SK-N-SH (cell line): ENCODE measurements at regions not wholly inside any gene's neighbourhood (a gene's known extent, or its start where the extent isn't known, plus 50 kb on each side); places are given as distances from the start of the nearest gene placed in this dataset.
"Not testable (repeated sequence)": the region's sequence is repeated elsewhere in the genome, so short reads cannot be mapped to it uniquely, and the experiment has no call there.

Source experiments
- CTCF ChIA-PET: fragments of 300-600, 350-600 bp; formaldehyde crosslinking; extraction: SDS; loops from one replicate; lab custom pipeline; 2021; lab: Yijun Ruan, JAX
- POLR2A ChIA-PET: fragments of 350-600 bp; sonication (Branson Sonifier 250); formaldehyde crosslinking; extraction: SDS; loops from one replicate; lab custom pipeline; 2020; ENCODE audit warnings: antibody characterized with exemption, inconsistent platforms; lab: Yijun Ruan, JAX
- DNase-seq: peaks from one replicate; pipeline ENCODE4 v3.0.0; 2012
- H2AFZ ChIP-seq: fragments of 200-600 bp; sonication (generic); 2 replicates; pipeline ENCODE4 v1.8.1; 2016; ENCODE audit warnings: antibody characterized with exemption, mild to moderate bottlenecking, low read depth
- H3F3A ChIP-seq: fragments of 200-600 bp; sonication (generic); replicated peaks from 2 replicates; pipeline ENCODE3; 2016; ENCODE audit warnings: antibody characterized with exemption, mild to moderate bottlenecking; ENCODE audit not compliant: insufficient read depth
- H3K27ac ChIP-seq, 2 experiments: fragments of 200-500 bp in 1 of 2; fragments of 200-600 bp in 1 of 2; sonication (Bioruptor generic) in 1 of 2; sonication (generic), shearing (Covaris generic) in 1 of 2; 2 replicates each; pipeline versions ENCODE4 v1.5.1 to v1.6.1; 2014 to 2016; ENCODE audit warnings: low read depth in 2 of 2, inconsistent platforms in 1 of 2, low read length in 1 of 2, mild to moderate bottlenecking in 1 of 2, mixed read lengths in 1 of 2
- H3K27me3 ChIP-seq: fragments of 200-600 bp; sonication (generic), shearing (Covaris generic); 2 replicates; pipeline ENCODE4 v1.6.1; 2016; ENCODE audit warnings: mixed run types; ENCODE audit not compliant: insufficient read depth
- H3K36me3 ChIP-seq, 2 experiments: fragments of 200-500 bp in 1 of 2; fragments of 200-600 bp in 1 of 2; sonication (Bioruptor generic) in 1 of 2; sonication (generic) in 1 of 2; replicated peaks in 1 of 2; 2 replicates each; pipeline versions ENCODE3 to v1.5.1; 2014 to 2016; ENCODE audit warnings: low read length in 1 of 2, mild to moderate bottlenecking in 1 of 2; ENCODE audit not compliant: insufficient read depth in 2 of 2, control insufficient read depth in 1 of 2
- H3K4me1 ChIP-seq, 2 experiments: fragments of 200-500 bp in 1 of 2; fragments of 200-600 bp in 1 of 2; sonication (Bioruptor generic) in 1 of 2; sonication (generic), shearing (Covaris generic) in 1 of 2; 2 replicates each; pipeline versions ENCODE4 v1.5.1 to v1.6.1; 2014 to 2016; ENCODE audit warnings: low read depth in 1 of 2, low read length in 1 of 2, mixed run types in 1 of 2; ENCODE audit not compliant: insufficient read depth in 2 of 2, control insufficient read depth in 1 of 2
- H3K4me2 ChIP-seq: fragments of 200-600 bp; sonication (generic), shearing (Covaris generic); 2 replicates; pipeline ENCODE4 v1.6.1; 2017; ENCODE audit warnings: mixed run types
- H3K4me3 ChIP-seq, 2 experiments: fragments of 200-500 bp in 1 of 2; fragments of 200-600 bp in 1 of 2; sonication (Bioruptor generic) in 1 of 2; sonication (generic), shearing (Covaris generic) in 1 of 2; 2 replicates each; pipeline versions ENCODE4 v1.5.1 to v1.8.1; 2014 to 2016; ENCODE audit warnings: low read depth in 2 of 2, inconsistent platforms in 1 of 2, low read length in 1 of 2, mild to moderate bottlenecking in 1 of 2, mixed read lengths in 1 of 2, moderate library complexity in 1 of 2
- H3K79me2 ChIP-seq: fragments of 200-600 bp; sonication (generic); 2 replicates; pipeline ENCODE4 v1.8.1; 2017; ENCODE audit warnings: mild to moderate bottlenecking; ENCODE audit not compliant: insufficient read depth
- H3K9ac ChIP-seq: fragments of 200-600 bp; sonication (generic); 2 replicates; pipeline ENCODE4 v1.6.1; 2017; ENCODE audit warnings: mixed run types
- H3K9me2 ChIP-seq: fragments of 200-600 bp; sonication (generic); 2 replicates; pipeline ENCODE4 v1.6.1; 2017; ENCODE audit warnings: mixed run types
- H3K9me3 ChIP-seq: fragments of 200-600 bp; sonication (generic); 2 replicates; pipeline ENCODE4 v1.6.1; 2017; ENCODE audit warnings: mixed run types, mild to moderate bottlenecking, moderate library complexity
- H4K20me1 ChIP-seq: fragments of 200-600 bp; sonication (generic); 2 replicates; pipeline ENCODE4 v1.6.1; 2017; ENCODE audit warnings: mild to moderate bottlenecking, mixed run types; ENCODE audit not compliant: insufficient read depth
- CHD2 ChIP-seq: fragments of 150-350 bp; IDR thresholded peaks from 2 replicates; pipeline ENCODE4 v1.6.1; 2018; ENCODE audit warnings: low read length; ENCODE audit not compliant: partially characterized antibody
- ELF1 ChIP-seq: IDR thresholded peaks from 2 replicates; pipeline ENCODE4 v1.4.0; 2012
- EZH2phosphoT487 ChIP-seq: fragments of 200-600 bp; sonication (generic); IDR thresholded peaks from 2 replicates; pipeline ENCODE4 v1.6.1; 2017; ENCODE audit warnings: low read depth, mixed run types, mild to moderate bottlenecking, antibody characterized with exemption, moderate library complexity, borderline replicate concordance
- FOXJ3 ChIP-seq: sonication (generic); formaldehyde crosslinking; IDR thresholded peaks from 2 replicates; pipeline ENCODE4 v1.5.1; 2020; ENCODE audit warnings: mild to moderate bottlenecking, missing genetic modification reagents
- FOXM1 ChIP-seq: IDR thresholded peaks from 2 replicates; pipeline ENCODE4 v1.4.0; 2012; ENCODE audit warnings: low read depth, mild to moderate bottlenecking
- GATA2 ChIP-seq: sonication (generic); formaldehyde crosslinking; IDR thresholded peaks from 2 replicates; pipeline ENCODE4 v1.5.0; 2020; ENCODE audit warnings: mild to moderate bottlenecking, missing genetic modification reagents
- IRF3 ChIP-seq: fragments of 150-350 bp; IDR thresholded peaks from 2 replicates; pipeline ENCODE4 v1.6.1; 2016; ENCODE audit warnings: mild to moderate bottlenecking, low read depth, low read length
- JUND ChIP-seq: IDR thresholded peaks from 2 replicates; pipeline ENCODE4 v1.4.0; 2012
- MXI1 ChIP-seq: IDR thresholded peaks from 2 replicates; pipeline ENCODE4 v1.6.1; 2012; ENCODE audit warnings: mild to moderate bottlenecking, low read depth, low read length, improper control_type of control experiment
- PBX3 ChIP-seq: IDR thresholded peaks from 2 replicates; pipeline ENCODE4; 2012
- POLR2AphosphoS5 ChIP-seq: IDR thresholded peaks from 2 replicates; pipeline ENCODE4 v1.6.1; 2012; ENCODE audit warnings: low read depth, low read length
- RAD21 ChIP-seq: IDR thresholded peaks from 2 replicates; pipeline ENCODE4 v1.6.1; 2012; ENCODE audit warnings: mild to moderate bottlenecking, low read length
- RFX5 ChIP-seq: IDR thresholded peaks from 2 replicates; pipeline ENCODE4 v1.6.1; 2012; ENCODE audit warnings: mild to moderate bottlenecking, improper control_type of control experiment, low read length
- RXRA ChIP-seq: IDR thresholded peaks from 2 replicates; pipeline ENCODE4 v1.4.0; 2012; ENCODE audit warnings: low read depth, mild to moderate bottlenecking, borderline replicate concordance
- TCF12 ChIP-seq: IDR thresholded peaks from 2 replicates; pipeline ENCODE4 v1.4.0; 2012
- USF1 ChIP-seq: IDR thresholded peaks from 2 replicates; pipeline ENCODE4 v1.4.0; 2012; ENCODE audit warnings: low read depth, borderline replicate concordance
- YY1 ChIP-seq: IDR thresholded peaks from 2 replicates; pipeline ENCODE4 v1.4.0; 2012; ENCODE audit warnings: low read depth, mild to moderate bottlenecking
- WGBS: methylation state at CpG from one replicate; pipeline ENCODE4 v1.1.6; 2017; ENCODE audit warnings: low lambda C conversion rate; 5-methylcytosine and 5-hydroxymethylcytosine counted together
- TF ChIP-seq, protein P1 (sequence below): IDR thresholded peaks from 2 replicates; pipeline ENCODE4 v1.4.0; 2012; ENCODE audit warnings: low read depth

GRCh38 chr22:49344161-49344560 lies 483.5 kb downstream of the BRD1 start:
- POLR2A ChIA-PET, result no interaction called here
- TF ChIP-seq POLR2AphosphoS5, result no peak
- no peak for TF ChIP-seq RXRA
- TF ChIP-seq, protein P1, sequence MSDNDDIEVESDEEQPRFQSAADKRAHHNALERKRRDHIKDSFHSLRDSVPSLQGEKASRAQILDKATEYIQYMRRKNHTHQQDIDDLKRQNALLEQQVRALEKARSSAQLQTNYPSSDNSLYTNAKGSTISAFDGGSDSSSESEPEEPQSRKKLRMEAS, result no peak
- no peak for TF ChIP-seq MXI1
- TF ChIP-seq USF1, result no peak
- no peak for TF ChIP-seq TCF12
- TF ChIP-seq GATA2, result no peak
- no peak for TF ChIP-seq RFX5
- no peak for TF ChIP-seq CHD2
- TF ChIP-seq RAD21, result no peak
- no peak for TF ChIP-seq IRF3
- no peak for TF ChIP-seq FOXM1
- TF ChIP-seq FOXJ3 (CRISPR knock-in tag), result no peak
- no peak for TF ChIP-seq JUND
- TF ChIP-seq, all 33 proteins: peak for 0
- 25% methylated on average over 6 of the region's 6 CpGs for WGBS
- no peak overlapping the region for H3K4me3 ChIP-seq
- CTCF ChIA-PET, result no interaction called here
- H4K20me1 ChIP-seq, result no peaks in the 10 kb centered on the region
- no peaks in the 10 kb centered on the region; the same call in 1 of the 2 replicates for H3K27me3 ChIP-seq
- no peaks in the 10 kb centered on the region for H3K9me3 ChIP-seq
- no peak overlapping the region for H2AFZ ChIP-seq
- no peaks in the 10 kb centered on the region for H3K79me2 ChIP-seq
- no peaks in the 10 kb centered on the region for H3K9me2 ChIP-seq
- no peaks in the 10 kb centered on the region for H3F3A ChIP-seq
- no peaks in the 10 kb centered on the region for H3K36me3 ChIP-seq
- H3K9ac ChIP-seq, result no peak overlapping the region
- H3K27ac ChIP-seq, result no peak overlapping the region
- no peak overlapping the region for H3K4me2 ChIP-seq
- DNase-seq, result no peak
- H3K4me1 ChIP-seq, result no peaks in the 10 kb centered on the region

DNA sequence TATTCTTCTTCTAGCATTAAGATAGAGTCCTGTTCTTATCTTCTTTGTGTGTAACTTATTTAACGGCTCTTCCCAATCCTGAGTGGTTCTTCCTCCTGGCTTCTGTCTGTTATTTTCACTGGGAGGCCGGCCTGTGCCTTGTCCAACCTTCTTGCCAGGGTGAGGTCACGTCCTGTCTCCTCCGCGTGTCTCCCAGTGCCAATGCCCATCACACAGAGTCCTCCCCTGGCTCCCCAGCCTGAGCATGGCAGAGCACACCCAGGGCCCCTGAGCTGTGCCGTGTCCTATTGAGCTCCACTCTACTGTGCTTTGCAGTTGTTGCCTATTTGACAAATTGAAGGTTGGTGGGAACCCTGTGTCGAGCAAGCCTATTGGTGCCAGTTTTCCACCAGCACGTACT lies 487.3 kb downstream of the BRD1 start:
- Histone ChIP-seq H3K9me3 (no peaks in the 10 kb centered on the region), H3K4me3 (no peak overlapping the region), H3K9me2 (no peaks in the 10 kb centered on the region), H3F3A (no peaks in the 10 kb centered on the region), H3K27me3 (no peaks in the 10 kb centered on the region; the same call in 1 of the 2 replicates), H3K9ac (no peak overlapping the region), H4K20me1 (no peaks in the 10 kb centered on the region), H3K27ac (no peak overlapping the region), H2AFZ (no peak overlapping the region), H3K36me3 (no peaks in the 10 kb centered on the region), H3K4me2 (no peak overlapping the region), H3K79me2 (no peaks in the 10 kb centered on the region)
- POLR2A ChIA-PET, result no interaction called here
- no peak for DNase-seq
- WGBS, result 24% methylated on average over 8 of the region's 8 CpGs
- TF ChIP-seq YY1 (no peak), ELF1 (no peak), CHD2 (no peak), EZH2phosphoT487 (no peak), IRF3 (no peak), RFX5 (no peak), PBX3 (no peak)
- TF ChIP-seq, all 33 proteins: peak for 0
- no peaks in the 10 kb centered on the region for H3K4me1 ChIP-seq
- CTCF ChIA-PET, result no interaction called here

DNA sequence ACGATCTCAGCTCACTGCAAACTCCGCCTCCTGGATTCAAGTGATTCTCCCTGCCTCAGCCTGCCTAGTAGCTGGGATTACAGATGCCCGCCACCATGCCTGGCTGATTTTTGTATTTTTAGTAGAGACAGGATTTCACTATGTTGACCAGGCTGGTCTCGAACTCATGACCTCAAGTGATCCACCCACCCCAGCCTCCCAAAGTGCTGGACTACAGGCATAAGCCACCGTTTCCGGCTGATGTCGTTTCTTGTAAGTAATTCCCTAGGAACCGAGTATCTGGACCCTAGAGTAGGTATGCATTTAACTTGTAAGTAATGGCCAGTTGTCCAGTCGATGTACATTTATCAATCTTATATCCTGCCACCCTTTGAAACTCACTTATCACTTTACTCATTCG lies 491.2 kb downstream of the BRD1 start:
- H3K79me2 ChIP-seq, POLR2A ChIA-PET, H3F3A ChIP-seq, H3K36me3 ChIP-seq, H4K20me1 ChIP-seq, H3K27me3 ChIP-seq, H3K9me3 ChIP-seq, H2AFZ ChIP-seq, H3K4me3 ChIP-seq, H3K9me2 ChIP-seq, H3K4me2 ChIP-seq, H3K4me1 ChIP-seq, H3K9ac ChIP-seq, H3K27ac ChIP-seq, DNase-seq: not testable (repeated sequence)
- 29% methylated on average over 10 of the region's 10 CpGs for WGBS
- CTCF ChIA-PET, result interaction anchor here (1.5 kb wide), 1 partner anchor 31 kb away, joined by 6 read pairs; no protein-coding TSS in a partner anchor
